SH-SY5Y (cell line): ENCODE measurements at regions not wholly inside any gene's neighbourhood (a gene's known extent, or its start where the extent isn't known, plus 50 kb on each side); places are given as distances from the start of the nearest gene placed in this dataset.

Experiments used
- GATA2 ChIP-seq: IDR thresholded peaks from 2 replicates; pipeline ENCODE4 v1.6.1; 2011; ENCODE audit warnings: mild to moderate bottlenecking, low read depth, low read length
- GATA3 ChIP-seq: IDR thresholded peaks from 2 replicates; pipeline ENCODE4 v1.6.1; 2011; ENCODE audit warnings: low read depth, mild to moderate bottlenecking, low read length, moderate library complexity

- no peak for TF ChIP-seq GATA2
- TF ChIP-seq GATA3, result no peak
Observed at GRCh38 chr9:117549444-117549843, 134.6 kb upstream of the ASTN2 start.
